ENCODE measurements at regions not wholly inside any gene's neighbourhood (a gene's known extent, or its start where the extent isn't known, plus 50 kb on each side); places are given as distances from the start of the nearest gene placed in this dataset.

DNA sequence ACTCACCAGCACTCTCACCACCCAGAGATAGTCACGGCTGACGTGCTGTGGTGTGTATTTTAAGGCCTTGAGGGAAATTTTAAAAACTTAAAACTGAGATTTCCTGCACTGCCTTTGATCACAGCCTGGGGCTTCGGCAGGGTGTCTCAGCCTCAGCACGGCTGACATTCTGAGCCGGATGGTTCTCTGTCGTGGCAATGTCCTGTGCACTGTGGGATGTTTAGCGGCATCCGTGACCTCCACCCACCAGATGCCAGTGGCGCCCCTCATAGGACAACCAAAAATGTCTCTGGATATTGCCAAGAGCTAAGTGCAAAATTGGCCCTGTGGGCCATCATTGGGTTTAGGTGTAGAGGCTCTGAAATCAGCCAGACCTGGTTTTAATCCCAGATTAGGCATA is 142.2 kb upstream of the KCNG1 start:
- in situ Hi-C loops (cut with MboI; ENCODE audit: low sequenced_read_pairs), result no loop called here

DNA sequence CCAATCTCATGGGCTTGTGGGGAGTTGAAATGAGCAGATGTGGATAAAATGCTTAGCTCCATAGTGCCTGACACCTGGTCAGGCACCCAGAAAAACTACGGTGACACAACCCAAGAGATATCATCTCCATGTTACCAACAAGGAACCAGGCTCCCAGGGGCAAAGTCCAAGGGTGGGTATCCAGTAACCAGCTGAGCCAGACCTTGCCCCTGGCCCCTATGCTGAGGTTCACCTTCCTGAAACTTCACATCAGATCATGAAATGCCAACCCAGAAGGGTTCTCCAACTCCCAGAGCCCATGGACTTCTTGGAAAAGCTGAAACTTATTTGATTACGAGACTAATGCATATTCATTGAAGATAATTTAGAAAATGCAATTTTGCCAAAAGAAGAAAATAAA is 141.8 kb upstream of the KCNG1 start:
- in situ Hi-C loops (cut with MboI; ENCODE audit: low sequenced_read_pairs), result no loop called here

DNA sequence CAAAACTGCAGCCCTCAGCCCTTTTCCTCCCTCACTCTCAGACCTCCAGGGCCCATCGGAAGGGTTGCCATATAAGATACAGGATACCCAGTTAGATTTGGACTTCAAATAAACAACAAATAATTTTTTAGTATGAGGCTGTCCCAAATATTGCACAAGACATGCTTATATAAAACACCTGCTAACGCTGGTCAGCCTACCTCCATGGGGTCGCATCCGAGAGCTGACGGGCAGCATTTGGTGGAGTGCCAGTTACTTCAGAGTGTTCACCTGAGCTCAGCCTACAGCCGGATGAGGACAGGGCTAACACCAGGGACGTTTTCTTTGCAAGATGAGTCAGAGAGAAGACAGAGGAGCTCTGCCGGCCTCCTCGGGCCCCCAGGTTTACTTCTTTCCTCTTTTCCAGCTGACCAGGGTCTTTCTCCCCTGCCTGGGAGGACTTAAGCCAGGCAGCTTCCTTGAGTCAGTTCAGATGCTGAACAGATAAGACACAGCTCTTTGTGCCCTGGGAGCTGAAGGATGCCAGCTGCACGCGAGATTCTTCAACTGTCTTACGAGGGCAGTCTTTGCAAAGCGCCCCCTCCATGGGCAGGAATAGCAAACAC is 141.2 kb upstream of the KCNG1 start:
- in situ Hi-C loops (cut with MboI; ENCODE audit: low sequenced_read_pairs), result no loop called here

- in situ Hi-C loops (cut with MboI; ENCODE audit: low sequenced_read_pairs), result no loop called here
Measured at GRCh38 chr20:51162015-51162414, 139.1 kb upstream of the KCNG1 start.

DNA sequence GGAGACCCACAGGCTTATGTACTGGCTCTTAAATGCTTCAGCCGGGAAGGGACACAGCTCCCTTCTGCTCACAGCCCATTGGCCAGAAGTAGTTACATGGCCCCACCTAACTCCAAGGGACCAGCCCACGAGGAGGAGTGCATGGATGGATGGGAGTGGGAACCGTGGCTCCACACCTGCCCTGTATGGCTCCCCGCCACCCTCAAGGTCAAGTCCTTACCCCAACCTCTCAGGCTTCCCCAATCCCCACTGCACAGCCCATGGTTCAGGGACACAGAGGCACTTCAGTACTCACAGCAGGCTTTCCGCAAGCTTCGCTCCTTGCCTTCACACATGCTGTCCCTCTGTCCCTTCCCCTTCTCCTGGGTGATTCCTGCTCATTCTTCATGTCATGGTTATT is 137.9 kb upstream of the KCNG1 start:
- in situ Hi-C loops (cut with MboI; ENCODE audit: low sequenced_read_pairs), result no loop called here

DNA sequence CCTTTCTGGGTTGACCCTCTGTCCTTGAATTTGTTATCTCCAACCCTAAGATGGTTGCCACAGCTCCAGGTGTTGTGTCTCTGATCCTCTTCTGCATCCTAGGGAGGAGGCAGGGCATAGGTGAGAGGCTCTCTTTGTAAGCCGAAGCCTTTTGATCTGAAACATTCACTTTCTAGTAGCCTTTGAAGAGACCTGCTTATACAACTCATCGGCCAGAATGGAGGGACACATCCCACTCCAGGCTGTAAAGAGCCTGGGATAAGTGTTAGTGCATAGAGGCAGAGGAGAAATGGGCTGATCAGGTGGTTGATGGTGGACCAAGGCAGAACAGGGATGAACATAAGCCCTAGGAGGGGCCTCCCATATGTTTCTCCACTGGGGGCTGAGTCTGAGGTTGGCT is 137.1 kb upstream of the KCNG1 start:
- in situ Hi-C loops (cut with MboI; ENCODE audit: low sequenced_read_pairs), result no loop called here

DNA sequence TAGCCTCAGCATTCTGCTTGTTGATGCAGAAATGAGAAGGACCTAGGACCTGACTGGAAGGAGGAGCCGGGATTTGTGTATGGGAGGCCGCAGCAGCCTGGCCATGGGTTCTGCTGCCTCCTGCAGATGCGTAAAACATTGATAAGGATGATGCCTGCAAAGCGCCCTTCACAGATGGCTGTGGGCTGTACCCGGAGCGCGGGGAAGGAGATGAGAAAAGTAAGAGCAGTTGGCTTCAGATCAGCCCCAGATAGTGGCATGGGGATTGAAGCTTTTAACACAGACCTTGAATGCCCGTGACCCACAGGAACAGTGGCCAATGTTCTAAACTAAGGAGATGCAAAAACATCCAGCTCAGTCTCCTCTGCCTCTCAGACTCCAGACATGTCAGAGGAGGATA is 136.4 kb upstream of the KCNG1 start:
- in situ Hi-C loops (cut with MboI; ENCODE audit: low sequenced_read_pairs), result no loop called here

GRCh38 chr20:51158226-51158625 is 135.3 kb upstream of the KCNG1 start:
- in situ Hi-C loops (cut with MboI; ENCODE audit: low sequenced_read_pairs), result no loop called here

DNA sequence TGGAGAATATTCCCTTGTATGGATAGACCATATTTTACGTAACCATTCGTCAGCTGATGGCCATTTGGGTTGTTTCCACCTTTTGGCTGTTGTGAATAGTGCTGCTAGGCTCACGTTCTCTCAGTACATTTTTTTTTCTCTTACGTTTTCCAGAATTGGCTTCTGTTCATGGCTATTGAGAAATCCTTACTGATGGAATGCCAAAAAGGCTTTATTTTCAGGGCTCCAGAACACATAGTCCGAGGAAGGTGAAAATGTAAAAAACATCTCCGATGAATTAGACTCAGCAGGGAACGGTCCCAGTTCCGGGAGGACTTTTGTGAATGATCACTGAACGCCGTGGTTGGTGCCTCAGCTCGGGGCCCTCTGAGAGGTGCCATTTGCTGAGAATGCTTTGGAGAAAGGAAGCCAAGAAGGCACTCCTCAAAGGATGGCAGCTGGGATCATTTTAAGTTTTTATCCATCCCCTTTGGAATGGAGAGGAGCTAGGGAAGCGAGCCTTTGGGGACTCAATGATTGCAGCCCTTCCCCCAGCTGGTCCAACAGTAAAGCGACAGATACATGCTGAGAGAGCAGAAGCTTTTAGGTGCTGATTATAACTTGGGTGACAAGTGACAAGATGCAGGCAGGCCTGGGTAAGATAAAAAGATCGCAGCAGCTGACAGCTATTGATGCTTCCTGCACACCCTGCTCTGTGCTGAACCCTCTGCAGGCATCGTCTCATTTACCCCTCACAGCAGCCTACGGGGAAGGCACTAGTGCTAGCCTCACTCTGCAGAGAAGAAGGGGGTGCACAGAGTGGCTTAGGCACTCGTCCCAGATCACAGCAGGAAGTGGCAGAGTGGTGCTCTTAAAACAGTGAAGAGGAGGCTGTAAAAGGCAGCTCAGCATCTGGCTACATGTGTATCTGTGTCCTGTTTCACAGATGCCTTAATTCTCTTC is 133.4 kb upstream of the KCNG1 start:
- in situ Hi-C loops (cut with MboI; ENCODE audit: low sequenced_read_pairs), result no loop called here

DNA sequence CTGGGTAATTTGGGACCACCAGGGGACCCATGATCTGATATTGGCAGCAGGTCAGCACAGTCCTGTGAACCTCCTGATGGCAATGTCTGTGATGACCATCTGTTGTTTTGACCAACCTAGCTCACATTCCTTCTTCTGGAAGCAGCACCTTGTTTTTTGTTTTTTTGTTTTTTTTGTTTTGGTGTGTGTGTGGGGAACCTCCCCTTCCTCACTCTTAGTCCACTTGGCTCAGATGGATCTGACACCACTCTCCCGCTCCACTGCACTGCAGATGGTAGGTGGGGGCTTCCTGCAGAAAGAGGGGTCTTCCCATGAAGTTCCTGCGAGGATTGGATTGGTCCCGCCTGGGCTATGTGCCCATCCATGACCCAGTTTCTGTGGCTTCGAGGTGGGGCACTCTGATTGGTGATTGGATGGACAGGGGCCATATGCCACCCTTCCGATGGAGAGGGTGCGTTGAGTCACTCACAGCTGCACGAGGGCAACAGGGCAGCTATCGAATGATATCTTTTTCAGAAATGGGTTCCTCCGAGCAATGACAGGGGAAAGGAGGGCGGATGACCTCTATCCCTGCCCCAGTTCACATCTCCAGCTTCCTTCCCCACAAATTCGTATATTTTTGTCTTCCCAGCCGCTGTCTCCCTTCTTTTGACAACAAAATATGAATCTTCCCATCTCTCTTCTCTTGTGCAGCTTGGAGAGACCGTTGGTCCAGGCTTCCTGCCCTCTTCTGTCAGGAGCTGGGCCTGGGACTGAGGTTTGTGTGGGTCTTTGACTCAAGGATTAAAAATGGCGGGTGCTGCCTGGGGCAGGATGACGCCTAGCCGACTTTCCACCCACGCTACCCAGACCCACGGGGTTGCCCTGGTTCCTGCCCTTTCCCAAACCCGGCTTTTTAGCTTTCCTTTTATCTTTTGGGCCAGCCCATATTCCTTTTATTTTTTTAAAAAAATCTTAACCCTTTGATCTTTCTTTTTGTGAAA is 132.1 kb upstream of the KCNG1 start:
- in situ Hi-C loops (cut with MboI; ENCODE audit: low sequenced_read_pairs), result no loop called here

DNA sequence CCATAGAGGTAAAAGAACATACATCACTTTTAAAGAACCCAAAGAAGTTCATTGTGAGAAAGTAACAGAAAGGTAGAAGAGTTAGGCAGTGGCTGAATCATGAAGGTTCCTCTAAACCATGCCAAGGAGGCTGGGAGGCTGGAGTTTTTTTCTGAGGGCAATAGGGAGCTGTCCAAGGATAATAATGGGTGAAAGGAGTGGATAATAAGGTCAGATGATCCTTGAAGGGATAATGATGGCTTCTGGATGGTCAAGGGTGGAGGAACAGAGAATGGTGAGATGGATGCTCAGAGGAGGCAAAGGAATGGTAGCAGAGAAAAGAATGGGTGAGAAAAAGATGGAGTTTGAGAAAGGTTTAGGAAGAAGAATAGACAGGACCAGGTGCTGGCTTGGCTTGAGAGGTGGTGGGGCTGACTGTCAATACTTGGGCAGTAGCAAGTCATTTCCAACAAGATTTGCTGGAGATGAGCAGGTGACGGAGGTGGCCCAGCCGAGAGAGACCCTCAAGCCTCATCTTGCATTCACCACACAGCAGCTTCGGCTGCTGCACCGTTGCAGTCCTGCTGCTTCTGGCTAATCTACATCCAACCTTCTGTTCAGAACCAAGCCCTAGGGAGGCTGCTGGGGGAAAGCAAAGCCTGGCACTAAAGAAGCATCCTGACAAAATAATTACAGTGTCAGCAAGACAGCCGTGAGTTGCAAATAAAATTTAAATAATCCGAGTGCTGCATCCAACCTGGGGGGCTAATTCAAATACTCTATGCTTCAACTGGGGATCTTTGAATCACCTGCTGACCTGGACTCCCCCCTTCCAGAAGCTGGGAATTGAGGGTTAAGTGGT is 131.2 kb upstream of the KCNG1 start:
- in situ Hi-C loops (cut with MboI; ENCODE audit: low sequenced_read_pairs), result no loop called here

GRCh38 chr20:51148941-51149340 is 126.0 kb upstream of the KCNG1 start:
- in situ Hi-C loops (cut with MboI; ENCODE audit: low sequenced_read_pairs), result no loop called here

- in situ Hi-C loops (cut with MboI; ENCODE audit: low sequenced_read_pairs), result no loop called here
Measured at GRCh38 chr20:51144476-51144875, 121.6 kb upstream of the KCNG1 start.

GRCh38 chr20:51143652-51144051 is 120.7 kb upstream of the KCNG1 start:
- in situ Hi-C loops (cut with MboI; ENCODE audit: low sequenced_read_pairs), result no loop called here

DNA sequence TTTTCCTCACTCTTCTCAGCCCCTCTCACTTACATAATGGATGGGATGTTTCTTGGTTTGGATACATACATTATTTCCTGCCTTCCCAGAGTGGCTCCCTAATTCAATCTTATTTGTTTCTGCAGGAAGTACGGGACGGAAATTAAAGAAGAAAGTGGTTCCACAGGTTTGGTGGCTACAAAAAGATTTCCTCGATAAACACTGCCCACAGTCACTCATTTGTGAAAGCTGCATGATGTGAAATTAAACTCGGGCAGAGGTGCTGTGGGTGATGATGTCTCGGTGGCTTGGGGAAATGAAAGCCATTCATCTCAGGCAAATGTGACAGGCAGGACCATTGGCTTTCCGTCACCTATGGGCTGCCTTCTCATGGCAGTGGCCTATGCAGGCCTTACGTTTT is 119.5 kb upstream of the KCNG1 start:
- in situ Hi-C loops (cut with MboI; ENCODE audit: low sequenced_read_pairs), result no loop called here

GRCh38 chr20:51140671-51141070 is 117.8 kb upstream of the KCNG1 start:
- in situ Hi-C loops (cut with MboI; ENCODE audit: low sequenced_read_pairs), result no loop called here

- in situ Hi-C loops (cut with MboI; ENCODE audit: low sequenced_read_pairs), result no loop called here
Measured at GRCh38 chr20:51139891-51140290, 117.0 kb upstream of the KCNG1 start.

- in situ Hi-C loops (cut with MboI; ENCODE audit: low sequenced_read_pairs), result no loop called here
Measured at GRCh38 chr20:51138576-51138975, 115.7 kb upstream of the KCNG1 start.

DNA sequence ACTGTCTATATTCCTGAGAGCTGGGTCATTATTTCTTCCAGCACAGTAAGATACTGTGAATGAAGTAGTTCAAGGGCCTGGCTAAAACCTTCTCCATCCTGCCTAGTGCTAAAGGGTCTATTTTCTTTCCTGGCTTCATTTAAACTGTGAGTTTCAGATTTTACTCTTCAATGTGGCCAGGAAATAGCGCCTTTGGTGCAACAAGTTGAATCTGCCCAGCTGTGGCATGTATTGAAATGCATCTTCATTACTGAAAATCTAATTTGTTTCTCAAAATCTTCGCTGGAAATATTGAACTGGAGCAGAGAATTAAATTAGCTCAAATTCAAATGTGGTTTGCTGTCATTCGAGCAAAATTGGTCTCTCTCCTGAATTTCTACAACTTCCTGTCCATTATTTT is 114.6 kb upstream of the KCNG1 start:
- in situ Hi-C loops (cut with MboI; ENCODE audit: low sequenced_read_pairs), result no loop called here

- in situ Hi-C loops (cut with MboI; ENCODE audit: low sequenced_read_pairs), result no loop called here
Measured at GRCh38 chr20:51135926-51136715, 113.2 kb upstream of the KCNG1 start.

Data from HL-60/S4 treated with retinoic acid at 250 ng/mL for 4 days and 3 days (cell line).